Fibroblast of lung (primary cell): ENCODE measurements at regions not wholly inside any gene's neighbourhood (a gene's known extent, or its start where the extent isn't known, plus 50 kb on each side); places are given as distances from the start of the nearest gene placed in this dataset.

Experiments
- DNase-seq, 2 donors: peaks; one replicate each; pipeline versions ENCODE4 v3.0.0 to v3.0.0-alpha.2; 2010; ENCODE audit warnings: low read depth in 2 of 2
- H2AFZ ChIP-seq: 2 replicates; pipeline ENCODE4 v1.5.1; 2012; ENCODE audit warnings: low read length, control low read depth, inconsistent platforms
- H3K27ac ChIP-seq: 2 replicates; pipeline ENCODE4 v1.5.1; 2011; ENCODE audit warnings: low read length, control low read depth; ENCODE audit not compliant: insufficient read depth
- H3K27me3 ChIP-seq: 2 replicates; pipeline ENCODE4 v1.5.1; 2011; ENCODE audit warnings: mild to moderate bottlenecking, low read length; ENCODE audit not compliant: control insufficient read depth, insufficient read depth
- H3K36me3 ChIP-seq: 2 replicates; pipeline ENCODE4 v1.5.1; 2011; ENCODE audit warnings: low read length; ENCODE audit not compliant: control insufficient read depth, insufficient read depth
- H3K4me1 ChIP-seq: 2 replicates; pipeline ENCODE4 v1.5.1; 2011; ENCODE audit warnings: low read length; ENCODE audit not compliant: control insufficient read depth, insufficient read depth; ENCODE audit errors: extremely low read depth
- H3K4me2 ChIP-seq: 2 replicates; pipeline ENCODE4 v1.5.1; 2011; ENCODE audit warnings: low read length, control low read depth; ENCODE audit not compliant: insufficient read depth; ENCODE audit errors: extremely low read depth
- H3K4me3 ChIP-seq, 4 experiments: fragments of 200-600 bp in 1 of 4; sonication (generic) in 1 of 4; replicated peaks in 1 of 4; 2 replicates each; pipeline ENCODE4 v1.5.1; 2011 to 2016; ENCODE audit warnings: low read length in 4 of 4, low read depth in 3 of 4, mild to moderate bottlenecking in 3 of 4, control low read depth in 2 of 4, inconsistent platforms in 1 of 4, mixed read lengths in 1 of 4; ENCODE audit not compliant: insufficient read depth in 1 of 4; ENCODE audit errors: control extremely low read depth in 1 of 4
- H3K79me2 ChIP-seq: 2 replicates; pipeline ENCODE4 v1.5.1; 2012; ENCODE audit warnings: mild to moderate bottlenecking, low read length, inconsistent platforms; ENCODE audit not compliant: control insufficient read depth, insufficient read depth
- H3K9ac ChIP-seq: 2 replicates; pipeline ENCODE4 v1.5.1; 2011; ENCODE audit warnings: mild to moderate bottlenecking, low read length, control low read depth; ENCODE audit not compliant: insufficient read depth
- H3K9me3 ChIP-seq: 2 replicates; pipeline ENCODE4 v1.5.1; 2012; ENCODE audit warnings: low read depth, low read length; ENCODE audit not compliant: control insufficient read depth, insufficient read depth
- H4K20me1 ChIP-seq: 2 replicates; pipeline ENCODE4 v1.5.1; 2011; ENCODE audit warnings: low read length; ENCODE audit not compliant: control insufficient read depth, insufficient read depth; ENCODE audit errors: extremely low read depth
- CTCF ChIP-seq, 2 donors: IDR thresholded peaks in 1 of 2; conservative IDR thresholded peaks in 1 of 2; 1 replicate in 1 of 2; 2 replicates in 1 of 2; pipeline ENCODE4 v1.5.1; 2011 to 2012; ENCODE audit warnings: low read length in 2 of 2, control low read depth in 1 of 2, inconsistent platforms in 1 of 2, low read depth in 1 of 2, mild to moderate bottlenecking in 1 of 2
- EZH2 ChIP-seq: IDR thresholded peaks from 2 replicates; pipeline ENCODE4 v1.5.1; 2012; ENCODE audit warnings: low read length, control low read depth, mild to moderate bottlenecking; ENCODE audit errors: missing control alignments

GRCh38 chr1:209516771-209517680 is 66.5 kb upstream of the CAMK1G start:
- Histone ChIP-seq H3K4me1 (no peaks in the 10 kb centered on the region), H3K79me2 (no peaks in the 10 kb centered on the region), H3K36me3 (no peaks in the 10 kb centered on the region), H3K4me3 (no peak overlapping the region), H2AFZ (no peak overlapping the region), H4K20me1 (no peaks in the 10 kb centered on the region), H3K9ac (no peak overlapping the region), H3K27ac (no peak overlapping the region), H3K27me3 (peaks cover 2% of the 10 kb centered on the region), H3K4me2 (no peak overlapping the region), H3K9me3 (no peaks in the 10 kb centered on the region)
- no peak for DNase-seq
- TF ChIP-seq CTCF (conservative IDR thresholded peaks at IDR 0.05 in 1 of 2, IDR thresholded peaks at IDR 0.05 in 1 of 2; ENCODE audit: low read depth in 1 of 2, low read length in 2 of 2), result no peak
- no peak for TF ChIP-seq EZH2

- Histone ChIP-seq H3K27ac (no peak overlapping the region), H3K36me3 (no peaks in the 10 kb centered on the region), H3K9ac (no peak overlapping the region), H2AFZ (no peak overlapping the region), H3K27me3 (peaks cover 2% of the 10 kb centered on the region), H3K4me3 (no peak overlapping the region), H3K4me2 (no peak overlapping the region), H4K20me1 (no peaks in the 10 kb centered on the region), H3K4me1 (no peaks in the 10 kb centered on the region), H3K9me3 (no peaks in the 10 kb centered on the region), H3K79me2 (no peaks in the 10 kb centered on the region)
- no peak for DNase-seq
- TF ChIP-seq CTCF (conservative IDR thresholded peaks at IDR 0.05 in 1 of 2, IDR thresholded peaks at IDR 0.05 in 1 of 2; ENCODE audit: low read depth in 1 of 2, low read length in 2 of 2) (no peak), EZH2 (no peak)
These were observed 65.8 kb upstream of the CAMK1G start for GRCh38 chr1:209517681-209518050.

- TF ChIP-seq CTCF (conservative IDR thresholded peaks at IDR 0.05 in 1 of 2, IDR thresholded peaks at IDR 0.05 in 1 of 2; ENCODE audit: low read depth in 1 of 2, low read length in 2 of 2) (no peak), EZH2 (no peak)
These were observed 63.7 kb upstream of the CAMK1G start for GRCh38 chr1:209519786-209520185.

More at GRCh38 chr1:209519786-209520185, 63.7 kb upstream of the CAMK1G start:
- no peak for DNase-seq
- Histone ChIP-seq H3K9ac (no peak overlapping the region), H3K9me3 (no peaks in the 10 kb centered on the region), H3K36me3 (no peaks in the 10 kb centered on the region), H2AFZ (no peak overlapping the region), H3K4me3 (no peak overlapping the region), H3K27me3 (peaks cover 2% of the 10 kb centered on the region), H3K27ac (no peak overlapping the region), H3K4me2 (no peak overlapping the region), H4K20me1 (no peaks in the 10 kb centered on the region), H3K4me1 (no peaks in the 10 kb centered on the region), H3K79me2 (no peaks in the 10 kb centered on the region)
